ENCODE measurements at regions not wholly inside any gene's neighbourhood (a gene's known extent, or its start where the extent isn't known, plus 50 kb on each side); places are given as distances from the start of the nearest gene placed in this dataset.
"Not testable (repeated sequence)": the region's sequence is repeated elsewhere in the genome, so short reads cannot be mapped to it uniquely, and the experiment has no call there.

DNA sequence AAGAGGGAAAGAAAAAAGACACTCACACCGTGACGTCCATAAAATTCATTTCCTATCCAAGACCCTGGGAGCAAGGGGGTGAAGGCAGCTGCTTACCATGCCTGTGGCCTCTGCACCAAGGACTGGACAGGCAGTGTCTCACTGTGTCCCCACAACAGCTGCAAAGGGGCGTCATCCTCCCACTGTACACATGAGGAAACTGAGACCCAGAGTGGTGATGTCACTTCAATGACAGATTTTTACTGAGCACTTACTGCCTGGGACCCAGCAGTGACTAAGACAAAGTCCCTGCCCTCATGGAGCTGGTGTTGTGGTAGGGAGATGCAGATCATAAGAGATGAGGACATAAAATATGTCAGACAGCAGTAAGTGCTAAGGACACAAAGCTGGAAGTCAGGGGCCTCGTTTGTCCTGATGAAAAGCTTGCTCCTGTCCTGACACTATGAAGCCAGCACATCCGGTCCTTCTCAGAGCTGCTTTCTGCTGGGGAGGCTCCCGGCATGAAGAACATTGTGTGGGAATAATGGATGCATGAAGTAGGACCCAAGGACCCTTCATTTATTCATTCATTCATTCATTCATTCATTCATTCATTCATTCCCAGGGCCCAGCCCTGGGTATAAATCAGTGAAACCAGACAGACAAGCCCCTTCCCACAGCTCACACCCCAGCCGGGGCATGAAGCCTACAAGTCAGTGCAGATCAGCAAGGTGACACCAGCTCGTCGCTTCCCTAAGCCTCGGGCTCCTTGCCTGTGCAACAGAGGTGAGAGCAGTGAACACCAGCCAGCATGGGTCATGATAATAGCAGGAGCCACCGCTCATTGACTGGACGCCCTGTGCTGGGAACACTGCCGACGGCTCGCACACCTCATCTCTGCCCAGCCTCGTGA is 473.7 kb downstream of the MATN1 start:
- in situ Hi-C loops (cut with HindIII; ENCODE audit: low sequenced_read_pairs), result loop anchor here (25.0 kb wide), 1 partner anchor 188 kb away; no protein-coding TSS in a partner anchor

DNA sequence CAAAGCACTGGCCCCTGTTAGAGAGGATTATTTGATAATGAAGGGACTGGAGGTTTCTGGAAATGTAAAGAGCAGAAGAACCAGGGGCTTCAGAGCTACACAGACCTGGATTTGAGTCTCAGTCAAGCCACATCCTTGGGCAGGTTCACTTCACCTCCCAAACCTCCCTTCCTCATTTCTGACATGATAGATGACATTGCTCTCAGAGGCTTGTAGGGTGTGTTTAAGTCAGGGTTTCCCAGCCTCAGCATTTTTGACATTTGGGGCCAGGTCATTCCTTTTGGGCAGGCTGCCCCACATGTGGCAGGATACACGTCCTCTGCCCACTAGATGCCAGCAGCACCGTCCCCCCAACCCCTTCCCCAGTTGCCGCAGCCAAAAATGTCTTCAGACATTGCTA is 474.6 kb downstream of the MATN1 start:
- in situ Hi-C loops (cut with HindIII; ENCODE audit: low sequenced_read_pairs), result loop anchor here (25.0 kb wide), 1 partner anchor 189 kb away; no protein-coding TSS in a partner anchor

DNA sequence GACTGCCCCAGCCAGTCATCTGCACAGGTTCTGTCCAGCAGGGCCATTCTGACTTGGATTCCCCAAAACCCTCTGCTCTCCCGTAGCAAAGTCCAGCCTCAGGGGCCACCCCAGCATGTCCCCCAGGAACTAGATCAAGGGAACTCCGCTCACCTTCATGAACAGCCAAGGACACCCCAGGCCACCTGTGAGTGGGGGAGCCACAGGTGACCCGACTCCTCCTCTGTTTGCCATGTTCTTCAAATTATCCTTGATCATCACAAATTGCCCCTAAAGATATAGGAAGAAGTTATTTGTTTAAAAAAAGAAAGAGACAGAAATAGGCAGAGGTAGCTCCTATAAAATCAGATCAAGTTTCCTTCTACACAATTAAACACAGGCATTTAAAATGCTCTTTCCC is 475.0 kb downstream of the MATN1 start:
- in situ Hi-C loops (cut with HindIII; ENCODE audit: low sequenced_read_pairs), result loop anchor here (25.0 kb wide), 1 partner anchor 189 kb away; no protein-coding TSS in a partner anchor

DNA sequence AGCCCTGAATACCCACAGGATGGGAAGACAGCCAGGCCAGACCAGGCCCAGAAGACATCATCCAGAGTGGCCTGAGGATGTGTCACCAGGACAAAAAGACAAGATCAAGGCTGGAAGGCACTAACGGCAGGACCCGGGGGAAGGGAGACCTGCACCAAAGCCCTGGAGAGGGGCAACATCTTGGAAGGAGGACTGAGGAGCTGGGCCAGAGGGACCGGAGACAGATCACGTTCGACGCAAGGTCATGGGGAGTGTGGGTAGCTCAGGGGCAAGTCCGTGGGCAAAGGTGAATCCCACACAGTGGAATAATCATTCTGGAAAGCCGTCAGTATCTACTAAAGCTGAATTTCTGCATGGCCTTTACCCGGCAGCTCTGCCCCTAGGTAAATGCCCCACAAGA is 478.6 kb downstream of the MATN1 start:
- in situ Hi-C loops (cut with HindIII; ENCODE audit: low sequenced_read_pairs), result loop anchor here (25.0 kb wide), 1 partner anchor 192 kb away; no protein-coding TSS in a partner anchor

DNA sequence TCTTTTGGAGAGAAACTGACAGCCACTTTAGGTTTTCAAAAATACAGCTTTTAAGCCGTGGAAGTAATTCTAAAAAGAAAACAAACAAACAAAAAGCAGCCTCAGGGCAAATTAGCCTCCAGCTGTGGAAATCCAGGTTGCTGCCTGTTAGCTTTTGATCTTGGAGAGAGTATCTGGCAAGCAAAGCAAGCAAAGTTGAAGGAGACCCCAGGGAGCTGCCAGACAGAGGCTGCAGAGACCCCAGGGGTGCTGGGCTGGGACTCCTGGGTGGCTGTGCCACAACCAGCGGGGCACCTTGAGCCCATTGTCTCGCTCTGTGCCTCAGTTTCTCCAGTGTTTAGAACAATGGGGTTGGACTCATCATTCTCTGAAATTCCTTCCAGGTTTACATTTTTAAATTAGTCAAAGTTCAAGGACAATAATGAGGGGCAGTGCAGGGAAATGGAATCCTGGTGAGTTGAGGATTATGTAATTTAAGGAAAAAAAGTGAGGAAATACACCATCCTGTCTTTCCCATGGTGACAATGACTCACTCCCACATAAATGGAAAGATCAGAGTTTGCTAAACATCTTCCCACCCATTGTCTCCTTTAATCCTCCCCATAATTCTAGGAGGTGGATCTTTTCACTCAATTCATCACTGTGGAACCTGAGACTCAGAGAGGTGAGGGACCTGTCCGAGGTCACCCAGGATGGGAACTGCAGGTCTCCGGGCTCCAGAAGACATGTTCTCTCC is 480.5 kb downstream of the MATN1 start:
- in situ Hi-C loops (cut with HindIII; ENCODE audit: low sequenced_read_pairs), result loop anchor here (25.0 kb wide), 1 partner anchor 194 kb away; no protein-coding TSS in a partner anchor

DNA sequence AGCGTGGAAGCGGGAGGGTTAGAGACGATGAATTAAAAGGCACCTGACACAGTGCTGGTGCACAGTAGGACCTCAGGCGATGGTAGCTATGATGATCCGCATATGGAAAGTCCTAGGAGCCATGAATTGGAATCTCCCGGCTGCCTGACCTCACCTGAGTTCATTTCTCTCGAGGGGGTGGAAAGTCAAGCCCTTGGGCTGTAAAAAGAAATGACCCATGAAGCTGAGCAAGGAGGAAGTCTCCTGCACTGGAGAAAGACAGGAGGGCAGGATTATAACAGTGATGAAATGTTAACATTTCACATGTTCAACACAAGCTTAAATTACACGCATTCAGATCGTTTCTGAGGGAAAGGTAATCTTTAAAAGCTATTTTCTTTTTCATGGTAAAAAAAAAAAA is 481.2 kb downstream of the MATN1 start:
- in situ Hi-C loops (cut with HindIII; ENCODE audit: low sequenced_read_pairs), result loop anchor here (25.0 kb wide), 1 partner anchor 195 kb away; no protein-coding TSS in a partner anchor

DNA sequence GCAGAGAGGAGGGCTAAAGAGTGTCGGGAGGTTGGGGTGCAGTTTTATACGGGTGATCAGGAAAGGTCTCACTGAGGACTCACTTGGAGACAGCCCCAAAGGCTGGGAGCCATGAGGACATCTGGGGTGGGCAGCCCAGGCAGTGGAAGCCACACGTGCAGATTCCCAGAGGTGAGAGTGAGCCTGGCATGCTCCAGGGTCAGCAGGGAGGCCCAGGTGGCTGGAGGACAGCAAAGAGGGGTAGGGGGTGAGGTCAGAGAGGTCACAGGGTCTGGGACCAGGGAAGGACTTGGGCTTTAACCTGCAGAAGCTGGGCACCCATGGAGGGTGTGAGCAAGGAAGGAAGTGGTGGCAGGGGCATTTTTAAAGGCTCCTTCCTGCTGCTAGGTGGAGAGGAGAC is 481.7 kb downstream of the MATN1 start:
- in situ Hi-C loops (cut with HindIII; ENCODE audit: low sequenced_read_pairs), result loop anchor here (25.0 kb wide), 1 partner anchor 196 kb away; no protein-coding TSS in a partner anchor

DNA sequence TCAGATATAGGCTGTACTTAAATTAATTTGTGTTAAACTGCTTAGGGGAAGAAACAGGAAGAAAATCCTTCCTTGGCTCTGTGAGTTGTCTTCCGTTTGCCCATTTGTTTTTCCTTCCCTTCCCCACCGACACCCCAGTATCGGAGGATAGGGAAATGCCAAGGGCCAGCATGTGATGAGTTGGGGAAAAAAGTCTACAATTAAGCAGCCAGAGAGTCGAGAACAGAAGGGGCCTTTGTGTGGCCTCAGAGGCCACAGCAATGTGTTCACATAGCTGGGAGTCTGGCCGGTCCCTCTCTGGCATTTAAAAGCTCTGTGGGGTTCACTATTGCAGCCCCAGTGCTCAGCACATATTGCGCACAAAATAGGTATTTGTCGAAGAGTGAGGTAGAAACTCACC is 489.3 kb downstream of the MATN1 start:
- in situ Hi-C loops (cut with HindIII; ENCODE audit: low sequenced_read_pairs), result loop anchor here (25.0 kb wide), 1 partner anchor 203 kb away; no protein-coding TSS in a partner anchor

DNA sequence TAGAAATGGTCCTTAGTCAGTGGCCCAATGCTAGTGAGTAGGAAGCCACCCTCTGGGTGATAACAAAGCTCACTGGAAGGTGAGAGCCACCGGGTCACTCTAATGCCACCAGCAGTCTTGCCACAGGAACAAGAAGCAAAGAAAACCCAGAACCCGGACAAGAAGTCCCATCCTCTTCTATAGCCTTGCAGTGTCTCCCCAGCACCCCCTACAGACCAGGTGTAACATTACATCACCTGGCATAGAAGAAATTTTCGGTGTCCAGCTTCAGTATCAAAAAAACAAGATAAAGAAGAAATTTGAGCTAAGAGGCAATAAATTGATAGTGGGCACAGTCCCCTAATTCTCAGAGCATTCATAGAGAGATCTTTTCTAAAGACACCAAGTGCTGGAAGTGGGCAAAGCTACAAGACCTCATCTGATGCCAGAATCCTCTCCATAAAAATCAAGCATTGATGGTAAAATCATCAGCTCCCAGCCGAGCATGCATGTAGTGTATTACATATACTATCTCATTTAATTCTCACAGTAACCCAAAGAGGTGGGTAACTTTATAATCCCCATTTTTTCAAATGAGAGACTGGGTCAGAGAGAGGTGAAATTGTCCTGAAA is 491.0 kb downstream of the MATN1 start:
- in situ Hi-C loops (cut with HindIII; ENCODE audit: low sequenced_read_pairs), result loop anchor here (25.0 kb wide), 1 partner anchor 205 kb away; no protein-coding TSS in a partner anchor

DNA sequence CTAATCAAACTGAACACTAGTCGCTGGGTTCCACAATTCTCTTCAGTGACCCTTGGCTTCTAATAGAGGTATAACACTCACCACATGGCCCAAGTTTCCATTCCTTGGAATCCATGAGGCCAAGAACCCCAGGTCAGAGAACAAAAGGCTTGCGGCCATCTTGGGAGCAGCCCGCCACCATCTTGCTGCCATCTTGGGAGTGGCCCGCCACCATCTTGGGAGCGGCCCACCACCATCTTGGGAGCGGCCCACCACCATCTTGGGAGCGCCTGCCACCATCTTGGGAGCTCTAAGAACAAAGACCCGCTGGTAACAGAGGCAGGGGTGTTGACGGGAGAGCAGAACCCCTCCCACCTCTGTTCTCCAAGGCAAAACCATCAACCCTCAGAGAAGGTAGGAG is 493.4 kb downstream of the MATN1 start:
- in situ Hi-C loops (cut with HindIII; ENCODE audit: low sequenced_read_pairs), result loop anchor here (25.0 kb wide), 1 partner anchor 207 kb away; no protein-coding TSS in a partner anchor

DNA sequence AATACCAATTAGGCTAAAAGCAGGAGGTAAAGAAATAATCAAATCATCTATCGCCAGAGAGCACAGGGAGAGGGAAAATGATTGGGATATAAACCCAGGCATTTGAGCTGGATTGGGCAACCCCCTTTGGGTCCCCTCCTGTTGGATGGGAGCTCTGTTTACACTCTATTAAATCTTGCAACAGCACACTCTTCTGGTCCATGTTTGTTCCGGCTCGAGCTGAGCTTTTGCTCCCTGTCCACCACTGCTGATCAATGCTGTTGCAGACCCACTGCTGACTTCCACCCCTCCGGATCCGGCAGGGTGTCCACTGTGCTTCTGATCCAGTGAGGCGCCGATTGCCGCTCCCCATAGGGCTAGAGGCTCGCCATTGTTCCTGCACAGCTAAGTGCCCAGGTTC is 493.8 kb downstream of the MATN1 start:
- in situ Hi-C loops (cut with HindIII; ENCODE audit: low sequenced_read_pairs), result loop anchor here (25.0 kb wide), 1 partner anchor 208 kb away; no protein-coding TSS in a partner anchor

DNA sequence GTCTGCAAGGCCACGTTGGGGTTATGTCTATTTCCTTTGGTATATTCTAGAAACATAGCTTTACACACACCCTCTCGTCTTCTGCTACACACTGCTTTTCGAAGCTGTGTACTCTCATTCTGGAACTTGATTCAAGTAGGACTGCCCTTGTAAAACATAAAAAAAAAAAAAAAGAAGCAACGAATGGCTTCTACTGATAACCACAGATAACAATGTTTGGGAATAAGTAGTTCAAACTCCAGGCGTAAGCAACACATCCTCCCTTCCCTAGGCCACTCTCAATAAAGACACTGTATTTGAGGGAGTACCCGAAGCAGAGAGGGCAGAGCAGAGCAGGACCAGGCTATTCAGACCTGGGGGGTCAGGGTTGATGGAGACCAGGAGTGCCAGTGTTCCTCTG is 496.7 kb downstream of the MATN1 start:
- in situ Hi-C loops (cut with HindIII; ENCODE audit: low sequenced_read_pairs), result loop anchor here (25.0 kb wide), 1 partner anchor 211 kb away; no protein-coding TSS in a partner anchor

DNA sequence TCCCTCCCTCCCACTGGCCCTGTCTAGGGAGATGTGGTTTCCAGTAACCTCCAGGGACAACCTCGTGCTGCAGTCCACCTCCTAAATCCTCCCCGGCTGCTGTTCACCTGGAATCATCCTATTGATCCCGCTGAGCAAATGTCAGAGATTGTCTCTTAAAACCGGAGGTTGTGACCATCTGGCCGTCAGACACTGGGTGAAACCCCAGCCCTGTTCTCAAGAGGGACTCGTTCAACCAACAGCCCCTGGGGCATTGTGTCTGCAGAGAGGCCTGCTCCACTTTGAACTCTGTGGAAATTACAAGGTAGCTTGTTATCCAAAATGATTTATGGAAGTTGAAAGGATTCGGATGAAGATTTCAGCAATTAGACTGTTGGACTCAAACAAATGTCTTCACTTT is 498.0 kb downstream of the MATN1 start:
- in situ Hi-C loops (cut with HindIII; ENCODE audit: low sequenced_read_pairs), result loop anchor here (25.0 kb wide), 1 partner anchor 212 kb away; no protein-coding TSS in a partner anchor

DNA sequence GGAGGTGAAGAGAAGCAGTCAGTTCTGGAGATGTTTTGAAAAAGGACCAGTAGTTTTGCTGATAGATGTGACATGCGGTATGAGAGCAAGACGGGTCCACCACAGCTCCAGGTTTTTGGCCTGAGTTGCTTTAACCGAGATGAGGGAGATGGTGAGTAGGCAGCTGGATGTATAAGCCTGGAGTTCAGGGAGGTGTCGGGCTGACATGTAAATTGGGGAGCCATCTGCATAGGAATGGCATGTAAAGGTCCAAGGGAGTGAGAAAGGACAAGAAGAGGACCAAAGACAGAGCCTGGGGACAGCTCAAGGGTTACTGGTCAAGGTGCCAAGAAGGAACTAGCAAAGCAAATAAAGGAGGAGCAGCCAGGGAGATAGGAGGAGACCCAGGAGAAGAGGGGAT is 503.7 kb downstream of the MATN1 start:
- in situ Hi-C loops (cut with HindIII; ENCODE audit: low sequenced_read_pairs), result no loop called here

DNA sequence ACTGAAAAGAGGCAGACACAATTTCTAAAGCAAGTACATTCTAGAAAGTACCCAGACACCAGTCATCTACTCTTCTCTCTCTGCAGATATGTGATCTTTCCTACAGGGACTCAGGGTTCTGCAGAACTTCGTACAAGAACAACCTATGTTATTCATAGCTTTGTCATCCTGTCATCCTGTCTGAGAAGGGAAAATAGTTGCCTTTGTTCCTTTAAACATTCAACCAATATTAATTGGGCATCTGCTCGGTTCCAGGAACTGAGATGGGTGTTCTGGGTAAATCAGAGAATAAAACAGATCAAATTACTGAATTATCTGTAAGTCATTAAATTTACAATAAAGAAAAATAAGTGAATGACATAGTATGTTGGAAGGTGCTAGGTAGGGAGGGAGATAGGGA is 504.9 kb downstream of the MATN1 start:
- in situ Hi-C loops (cut with HindIII; ENCODE audit: low sequenced_read_pairs), result no loop called here

DNA sequence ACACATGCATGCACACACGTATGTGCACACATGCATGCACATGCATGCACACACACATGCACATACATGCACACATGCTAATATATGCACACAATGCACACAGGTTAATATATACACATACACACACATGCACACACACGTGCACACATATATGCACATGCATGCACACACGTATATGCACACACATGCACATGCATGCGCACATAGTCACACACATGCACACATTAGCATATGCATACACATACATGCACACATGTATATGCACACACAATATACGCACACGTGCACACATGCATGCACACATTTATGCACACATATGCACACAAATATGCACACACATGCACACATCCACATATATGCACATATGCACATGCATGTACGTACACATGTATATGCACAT is 506.8 kb downstream of the MATN1 start:
- in situ Hi-C loops (cut with HindIII; ENCODE audit: low sequenced_read_pairs), result no loop called here

DNA sequence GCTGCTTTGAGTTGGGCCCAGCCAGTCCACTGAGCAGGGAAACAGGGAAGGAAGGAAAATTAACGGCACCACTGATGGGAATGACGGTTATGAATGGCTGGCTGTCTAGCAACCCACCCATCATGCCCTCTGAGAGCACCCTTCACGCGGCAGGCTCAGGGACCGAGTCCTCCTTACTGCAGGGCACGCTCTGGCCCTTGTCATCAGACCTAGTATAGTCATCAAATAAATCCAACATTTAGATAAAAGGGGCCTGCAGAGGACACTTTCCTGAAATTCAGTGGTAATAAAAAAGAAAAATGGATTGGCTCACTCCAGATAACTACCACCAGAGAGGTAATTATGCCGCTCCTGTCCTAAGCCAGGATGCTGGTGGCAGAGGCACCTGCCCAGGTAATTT is 509.4 kb downstream of the MATN1 start:
- in situ Hi-C loops (cut with HindIII; ENCODE audit: low sequenced_read_pairs), result no loop called here

DNA sequence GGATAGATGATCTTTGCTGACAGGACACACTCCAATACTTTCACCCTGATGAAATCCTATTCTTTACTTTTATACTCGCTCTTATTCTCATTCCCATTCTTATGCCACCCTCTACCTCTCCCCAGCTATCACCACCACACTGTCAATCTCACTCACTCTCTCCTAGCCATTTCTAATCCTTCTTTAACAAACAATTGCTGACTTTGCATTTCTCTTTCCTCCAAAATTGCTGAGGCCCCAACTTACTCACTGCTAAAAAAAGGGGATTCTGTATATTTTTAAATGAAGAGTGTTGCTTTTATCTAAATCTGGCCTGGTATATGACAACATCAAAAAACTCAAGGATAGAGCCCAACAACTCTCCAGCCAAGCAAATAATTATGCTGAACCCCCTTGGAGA is 515.4 kb downstream of the MATN1 start:
- in situ Hi-C loops (cut with HindIII; ENCODE audit: low sequenced_read_pairs), result not testable (repeated sequence)

DNA sequence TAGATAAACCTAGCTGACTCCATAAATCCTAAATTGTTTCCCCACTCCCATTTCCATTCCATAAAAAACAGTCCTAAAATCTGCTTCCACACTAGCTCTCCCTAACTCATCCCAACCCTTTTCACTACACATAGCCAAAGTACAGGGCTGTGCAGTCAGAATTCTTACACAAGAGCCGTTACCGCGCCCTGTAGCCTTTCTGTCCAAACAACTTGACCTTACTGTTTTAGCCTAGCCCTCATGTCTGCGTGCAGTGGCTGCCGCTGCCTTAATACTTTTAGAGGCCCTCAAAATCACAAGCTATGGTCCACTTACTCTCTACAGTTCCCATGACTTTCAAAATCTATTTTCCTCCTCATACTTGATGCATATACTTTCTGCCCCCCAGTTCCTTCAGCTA is 516.8 kb downstream of the MATN1 start:
- in situ Hi-C loops (cut with HindIII; ENCODE audit: low sequenced_read_pairs), result not testable (repeated sequence)

DNA sequence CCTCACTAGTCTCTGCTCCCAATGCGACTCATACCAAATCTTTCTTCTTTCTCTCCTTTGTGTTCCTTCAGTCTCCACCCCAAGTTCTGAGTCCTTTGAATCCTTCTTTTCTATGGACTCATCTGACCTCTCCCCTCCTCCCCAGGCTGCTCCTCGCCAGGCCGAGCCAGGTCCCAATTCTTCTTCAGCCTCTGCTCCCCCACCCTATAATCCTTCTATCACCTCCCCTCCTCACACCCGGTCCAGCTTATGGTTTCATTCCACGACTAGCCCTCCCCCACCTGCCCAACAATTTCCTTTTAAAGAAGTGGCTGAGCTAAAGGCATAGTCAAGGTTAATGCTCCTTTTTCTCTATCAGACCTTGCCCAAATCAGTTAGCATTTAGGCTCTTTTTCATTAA is 518.5 kb downstream of the MATN1 start:
- in situ Hi-C loops (cut with HindIII; ENCODE audit: low sequenced_read_pairs), result not testable (repeated sequence)

DNA sequence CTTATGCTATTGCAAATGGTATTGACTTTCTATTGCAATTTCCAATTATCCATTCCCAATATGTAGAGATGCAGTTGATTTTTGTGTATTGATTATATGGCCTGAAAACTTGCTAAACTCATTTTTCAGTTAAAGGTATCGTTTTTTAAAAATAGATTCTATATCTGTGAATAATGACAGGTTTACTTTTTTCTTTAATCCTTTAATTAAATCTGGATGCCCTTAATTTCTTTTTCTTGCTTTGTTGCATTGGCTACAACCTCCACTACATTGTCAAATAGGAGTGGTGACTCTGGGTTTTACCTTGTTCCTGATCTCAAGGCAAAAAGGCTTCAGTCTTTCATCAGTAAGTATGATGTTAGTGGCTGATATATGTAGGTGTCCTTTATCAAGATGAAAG is 522.4 kb downstream of the MATN1 start:
- in situ Hi-C loops (cut with HindIII; ENCODE audit: low sequenced_read_pairs), result no loop called here
